GM10248 (cell line): ENCODE measurements at regions not wholly inside any gene's neighbourhood (a gene's known extent, or its start where the extent isn't known, plus 50 kb on each side); places are given as distances from the start of the nearest gene placed in this dataset.

Experiments used
- CTCF ChIA-PET: fragments of 300-600 bp; sonication (Branson Sonifier 250); formaldehyde crosslinking; extraction: SDS; loops from one replicate; lab custom pipeline; 2021; ENCODE audit warnings: antibody characterized with exemption; lab: Yijun Ruan, JAX
- POLR2A ChIA-PET: fragments of 350-650 bp; sonication (Branson Sonifier 250); formaldehyde crosslinking; extraction: SDS; loops from one replicate; lab custom pipeline; 2020; ENCODE audit warnings: antibody characterized with exemption; lab: Yijun Ruan, JAX
- DNase-seq: peaks from one replicate; pipeline ENCODE4 v3.0.0; 2012; ENCODE audit errors: extremely low spot score
- CTCF ChIP-seq: IDR thresholded peaks from 2 replicates; pipeline ENCODE4 v1.5.1; 2012; ENCODE audit warnings: mild to moderate bottlenecking, low read depth; ENCODE audit errors: extremely low read depth, missing control alignments, control extremely low read depth

DNA sequence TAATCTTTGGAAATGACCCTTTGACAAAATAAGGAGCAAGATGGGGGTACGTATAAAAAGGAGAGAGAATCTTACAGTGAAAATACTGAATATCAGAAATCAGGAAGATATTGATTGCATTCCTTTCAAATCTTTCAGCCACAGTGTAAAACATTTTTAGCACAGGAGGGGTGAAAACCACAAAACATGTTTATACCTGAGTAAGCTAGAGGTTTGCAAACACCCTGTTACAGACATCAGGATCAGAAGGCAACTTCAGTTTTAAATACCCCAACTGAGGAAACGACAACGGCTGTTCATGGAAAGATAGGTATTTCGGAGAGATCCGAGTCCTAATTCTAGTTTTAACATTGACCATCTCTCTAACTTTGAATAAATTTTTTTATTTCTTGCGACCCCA lies 69.1 kb upstream of the ITGB1 start:
- no peak for DNase-seq
- ChIA-PET CTCF (no interaction called here), POLR2A (no interaction called here)
- no peak for TF ChIP-seq CTCF

- no peak for TF ChIP-seq CTCF
- no peak for DNase-seq
- CTCF ChIA-PET, result interaction anchor here (1.6 kb wide), 1 partner anchor 18 kb away, joined by 6 read pairs; no protein-coding TSS in a partner anchor
- POLR2A ChIA-PET, result no interaction called here
Observed at GRCh38 chr10:33026422-33026821, 68.4 kb upstream of the ITGB1 start.

DNA sequence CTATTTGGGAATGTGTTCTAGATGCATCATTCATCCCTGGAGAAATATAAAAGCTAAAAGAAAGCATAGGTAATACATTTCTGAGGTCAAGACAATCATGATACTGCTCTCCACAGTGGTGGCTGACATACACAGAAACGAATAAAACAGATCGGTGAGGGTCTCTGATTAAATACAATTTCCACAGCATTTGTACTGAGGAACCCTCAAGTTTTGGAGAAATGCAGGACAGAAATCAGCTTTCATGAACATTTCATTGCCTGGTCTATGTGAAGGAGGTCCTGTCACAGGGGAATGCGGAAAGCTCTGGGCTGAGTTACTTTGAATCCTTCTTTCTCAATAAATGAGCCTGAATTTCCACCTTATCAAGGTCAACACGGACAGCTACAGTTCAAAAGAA lies 67.9 kb upstream of the ITGB1 start:
- ChIA-PET CTCF (interaction anchor here (1.6 kb wide), 1 partner anchor 17 kb away, joined by 6 read pairs; no protein-coding TSS in a partner anchor), POLR2A (no interaction called here)
- no peak for TF ChIP-seq CTCF
- DNase-seq, result no peak

DNA sequence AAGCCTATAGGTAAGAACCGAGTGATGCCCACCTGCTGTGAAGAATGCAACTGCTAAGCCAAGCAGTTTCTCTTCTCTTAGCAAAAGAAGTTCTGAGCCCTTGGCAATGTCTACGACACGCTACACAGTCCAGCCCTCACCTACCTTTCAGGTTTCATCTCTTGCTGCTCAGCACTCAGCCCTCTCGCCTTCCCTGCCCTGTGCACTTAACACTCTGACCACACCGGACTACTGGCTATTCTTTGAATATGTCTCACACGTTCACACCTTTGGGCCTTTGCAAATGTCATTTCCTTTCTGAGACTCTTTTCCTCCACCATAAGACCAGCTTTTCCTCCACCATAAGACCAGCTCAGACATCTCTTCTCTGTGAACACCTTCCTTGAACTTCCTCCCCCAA lies 67.0 kb upstream of the ITGB1 start:
- no peak for DNase-seq
- ChIA-PET CTCF (interaction anchor here (1.6 kb wide), 1 partner anchor 16 kb away, joined by 6 read pairs; no protein-coding TSS in a partner anchor), POLR2A (no interaction called here)
- no peak for TF ChIP-seq CTCF

DNA sequence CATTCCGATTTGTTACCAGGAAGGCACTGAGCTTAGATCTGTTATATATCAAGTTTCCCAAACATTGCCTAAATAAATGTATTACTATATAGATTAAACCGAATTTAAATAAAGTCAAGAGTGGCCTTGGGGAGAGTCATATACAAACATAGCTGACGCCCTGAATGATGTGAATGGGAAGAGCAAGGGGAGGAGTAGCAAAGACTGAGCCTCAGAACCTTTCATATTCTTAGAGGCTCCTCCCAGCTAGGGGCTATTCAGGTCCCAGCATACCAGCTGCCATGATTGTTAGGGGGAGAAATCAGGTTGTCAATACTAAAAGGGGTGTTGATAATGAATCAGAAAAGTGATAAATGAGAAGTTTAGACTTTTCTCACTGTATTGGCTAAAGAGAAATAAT lies 64.7 kb upstream of the ITGB1 start:
- ChIA-PET CTCF (no interaction called here), POLR2A (no interaction called here)
- no peak for DNase-seq
- TF ChIP-seq CTCF, result no peak

DNA sequence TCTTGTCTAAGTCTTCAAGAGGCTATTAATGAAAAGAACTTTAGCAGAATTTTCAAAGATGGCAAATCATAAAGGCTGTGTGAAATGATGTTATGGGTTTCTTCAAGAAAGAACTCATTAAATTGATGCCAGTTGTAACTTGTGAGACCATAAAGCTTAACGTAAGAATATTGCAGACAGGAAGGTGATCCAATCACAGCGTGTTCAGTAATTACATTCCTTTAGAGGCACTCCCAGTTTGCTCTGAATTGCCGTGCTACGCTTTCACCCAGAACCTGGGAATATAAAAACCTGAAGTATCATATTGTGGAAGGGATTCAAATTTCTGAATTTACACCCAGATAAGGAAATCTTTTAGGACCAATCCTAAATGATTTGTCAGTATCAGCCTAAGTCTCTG lies 64.1 kb upstream of the ITGB1 start:
- CTCF ChIA-PET, result no interaction called here
- DNase-seq, result no peak
- no peak for TF ChIP-seq CTCF
- POLR2A ChIA-PET, result no interaction called here

DNA sequence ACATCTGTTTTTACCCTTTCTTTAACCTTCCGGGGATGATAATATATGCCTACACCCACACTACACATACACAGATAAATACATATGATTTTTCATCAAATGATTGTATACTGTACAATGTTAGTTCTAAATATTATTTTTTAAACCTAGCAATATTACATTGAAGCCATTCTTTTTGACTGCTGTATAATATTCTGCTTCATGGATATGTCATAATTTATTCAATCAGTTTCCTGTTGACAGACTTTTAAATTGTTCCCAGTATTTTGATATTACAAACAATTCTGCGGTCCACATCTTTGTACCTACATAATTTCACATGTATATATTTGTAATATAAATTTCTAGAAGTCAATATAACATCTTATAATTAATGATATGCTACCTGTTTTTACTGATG lies 59.0 kb upstream of the ITGB1 start:
- DNase-seq, result no peak
- TF ChIP-seq CTCF, result no peak
- POLR2A ChIA-PET, result no interaction called here
- CTCF ChIA-PET, result no interaction called here
